Mesenchymal stem cell (in vitro differentiated cells and primary cell): ENCODE measurements at regions not wholly inside any gene's neighbourhood (a gene's known extent, or its start where the extent isn't known, plus 50 kb on each side); places are given as distances from the start of the nearest gene placed in this dataset.

ENCODE experiments used
- DNase-seq: peaks from one replicate; pipeline ENCODE4 v3.0.0-alpha.2; 2013
- H2AFZ ChIP-seq: one replicate; pipeline ENCODE4 v1.6.1; 2013; ENCODE audit warnings: low read depth, mild to moderate bottlenecking, control low read depth, inconsistent platforms, low read length, moderate library complexity
- H2AK5ac ChIP-seq: 2 replicates; pipeline ENCODE4 v1.6.1; 2013; ENCODE audit warnings: low read length, moderate library complexity, mild to moderate bottlenecking, inconsistent platforms; ENCODE audit not compliant: severe bottlenecking
- H2BK120ac ChIP-seq: one replicate; pipeline ENCODE4 v1.6.1; 2013; ENCODE audit warnings: low read depth, mild to moderate bottlenecking, inconsistent platforms, low read length, moderate library complexity
- H2BK12ac ChIP-seq, 2 experiments: one replicate each; pipeline ENCODE4 v1.6.1; 2013; ENCODE audit warnings: inconsistent platforms in 2 of 2, low read length in 2 of 2, mild to moderate bottlenecking in 2 of 2, moderate library complexity in 2 of 2, control low read depth in 1 of 2
- H2BK15ac ChIP-seq: one replicate; pipeline ENCODE4 v1.6.1; 2013; ENCODE audit warnings: mild to moderate bottlenecking, low read depth, inconsistent platforms; ENCODE audit not compliant: poor library complexity, severe bottlenecking
- H2BK5ac ChIP-seq: 2 replicates; pipeline ENCODE4 v1.6.1; 2013; ENCODE audit warnings: low read depth, mild to moderate bottlenecking, low read length, control low read depth, inconsistent platforms; ENCODE audit not compliant: poor library complexity, severe bottlenecking
- H3K14ac ChIP-seq, 2 experiments: one replicate each; pipeline ENCODE4 v1.6.1; 2013; ENCODE audit warnings: inconsistent platforms in 2 of 2, low read length in 2 of 2, control low read depth in 1 of 2, mild to moderate bottlenecking in 1 of 2, moderate library complexity in 1 of 2
- H3K18ac ChIP-seq, 2 experiments: one replicate each; pipeline ENCODE4 v1.6.1; 2013; ENCODE audit warnings: inconsistent platforms in 2 of 2, low read length in 2 of 2, control low read depth in 1 of 2, low read depth in 1 of 2, mild to moderate bottlenecking in 1 of 2
- H3K23ac ChIP-seq, 2 experiments: one replicate each; pipeline ENCODE4 v1.6.1; 2013; ENCODE audit warnings: inconsistent platforms in 2 of 2, low read length in 2 of 2, mild to moderate bottlenecking in 2 of 2, moderate library complexity in 2 of 2, control low read depth in 1 of 2
- H3K27ac ChIP-seq: 2 replicates; pipeline ENCODE4 v1.5.1; 2013; ENCODE audit warnings: mild to moderate bottlenecking, moderate library complexity, low read length, control low read depth, inconsistent platforms; ENCODE audit not compliant: poor library complexity, severe bottlenecking
- H3K27me3 ChIP-seq, 2 experiments: 2 replicates each; pipeline versions ENCODE4 v1.6.1 to v1.7.0; 2013; ENCODE audit warnings: low read length in 2 of 2, mild to moderate bottlenecking in 2 of 2, moderate library complexity in 2 of 2, control low read depth in 1 of 2, inconsistent platforms in 1 of 2; ENCODE audit not compliant: control insufficient read depth in 1 of 2, insufficient read depth in 1 of 2
- H3K36me3 ChIP-seq, 2 experiments: 2 replicates each; pipeline versions ENCODE4 v1.6.1 to v1.7.0; 2013; ENCODE audit warnings: low read length in 2 of 2, control low read depth in 1 of 2, inconsistent platforms in 1 of 2, low read depth in 1 of 2, mild to moderate bottlenecking in 1 of 2; ENCODE audit not compliant: insufficient read depth in 2 of 2, control insufficient read depth in 1 of 2
- H3K4ac ChIP-seq, 2 experiments: one replicate each; pipeline ENCODE4 v1.6.1; 2013; ENCODE audit warnings: inconsistent platforms in 2 of 2, low read length in 2 of 2, mild to moderate bottlenecking in 2 of 2, moderate library complexity in 2 of 2, control low read depth in 1 of 2, low read depth in 1 of 2
- H3K4me1 ChIP-seq: 2 replicates; pipeline ENCODE4 v1.6.1; 2013; ENCODE audit warnings: low read depth, low read length, control low read depth; ENCODE audit not compliant: control insufficient read depth, insufficient read depth
- H3K4me2 ChIP-seq: 2 replicates; pipeline ENCODE4 v1.6.1; 2013; ENCODE audit warnings: low read length, mild to moderate bottlenecking, inconsistent platforms; ENCODE audit not compliant: poor library complexity, severe bottlenecking
- H3K4me3 ChIP-seq, 2 experiments: 2 replicates each; pipeline versions ENCODE4 v1.5.1 to v1.7.0; 2013; ENCODE audit warnings: low read length in 2 of 2, mild to moderate bottlenecking in 2 of 2, control low read depth in 1 of 2, low read depth in 1 of 2; ENCODE audit not compliant: insufficient read depth in 1 of 2
- H3K79me1 ChIP-seq: replicated peaks from 2 replicates; pipeline ENCODE4 v1.6.1; 2013; ENCODE audit warnings: mild to moderate bottlenecking, control low read depth, low read length, inconsistent platforms; ENCODE audit not compliant: poor library complexity, severe bottlenecking
- H3K9ac ChIP-seq: 2 replicates; pipeline ENCODE4 v1.7.0; 2013; ENCODE audit warnings: mild to moderate bottlenecking, low read length, moderate library complexity
- H3K9me3 ChIP-seq: 2 replicates; pipeline ENCODE4 v1.7.0; 2013; ENCODE audit warnings: mild to moderate bottlenecking, low read length; ENCODE audit not compliant: control insufficient read depth
- H4K8ac ChIP-seq: one replicate; pipeline ENCODE4 v1.6.1; 2013; ENCODE audit warnings: inconsistent platforms, mild to moderate bottlenecking, low read length, moderate library complexity
- H4K91ac ChIP-seq: one replicate; pipeline ENCODE4 v1.6.1; 2013; ENCODE audit warnings: mild to moderate bottlenecking, low read length, inconsistent platforms
- WGBS: methylation state at CpG from one replicate; pipeline ENCODE4 v1.1.7; 2013; ENCODE audit warnings: mixed read lengths; 5-methylcytosine and 5-hydroxymethylcytosine counted together

GRCh38 chr4:62835631-62836030 is 1573.6 kb downstream of the TECRL start:
- WGBS = no CpG with 5 or more reads among the region's 2 CpGs

GRCh38 chr4:62822306-62822705 is 1586.9 kb downstream of the TECRL start:
- no peak overlapping the region for H4K8ac ChIP-seq
- H2BK5ac ChIP-seq = no peak overlapping the region
- DNase-seq = no peak
- no peak overlapping the region for H2BK12ac ChIP-seq
- no peak overlapping the region for H3K9ac ChIP-seq
- no peak overlapping the region for H2BK15ac ChIP-seq
- H3K27ac ChIP-seq = no peak overlapping the region
- peaks cover 7% of the 10 kb centered on the region for H3K9me3 ChIP-seq
- no CpG with 5 or more reads among the region's 1 CpG for WGBS
- no peak overlapping the region for H3K23ac ChIP-seq
- no peak overlapping the region for H4K91ac ChIP-seq
- no peak overlapping the region for H3K18ac ChIP-seq
- H2BK120ac ChIP-seq = no peak overlapping the region
- H3K4ac ChIP-seq = no peak overlapping the region
- no peak overlapping the region for H3K4me2 ChIP-seq
- no peaks in the 10 kb centered on the region for H3K27me3 ChIP-seq
- no peak overlapping the region for H2AK5ac ChIP-seq
- no peak overlapping the region for H3K14ac ChIP-seq
- no peak overlapping the region for H2AFZ ChIP-seq
- no peaks in the 10 kb centered on the region for H3K79me1 ChIP-seq
- H3K36me3 ChIP-seq = no peaks in the 10 kb centered on the region
- H3K4me3 ChIP-seq = no peak overlapping the region
- no peaks in the 10 kb centered on the region for H3K4me1 ChIP-seq

More at GRCh38 chr4:62835631-62836030, 1573.6 kb downstream of the TECRL start:
- Histone ChIP-seq H2AFZ (no peak overlapping the region), H3K4me2 (no peak overlapping the region), H2BK5ac (no peak overlapping the region), H2BK120ac (no peak overlapping the region), H3K79me1 (no peaks in the 10 kb centered on the region), H3K9me3 (peaks cover 6% of the 10 kb centered on the region), H2BK15ac (no peak overlapping the region), H3K36me3 (no peaks in the 10 kb centered on the region), H3K27me3 (no peaks in the 10 kb centered on the region), H3K23ac (no peak overlapping the region), H3K4me3 (no peak overlapping the region), H4K8ac (no peak overlapping the region), H3K27ac (no peak overlapping the region), H3K9ac (no peak overlapping the region), H4K91ac (no peak overlapping the region), H3K4ac (no peak overlapping the region), H2BK12ac (no peak overlapping the region), H2AK5ac (no peak overlapping the region), H3K18ac (no peak overlapping the region), H3K14ac (no peak overlapping the region), H3K4me1 (no peaks in the 10 kb centered on the region)
- no peak for DNase-seq

GRCh38 chr4:62816566-62816965 is 1592.7 kb downstream of the TECRL start:
- Histone ChIP-seq H4K8ac (no peak overlapping the region), H3K4me3 (no peak overlapping the region), H2BK12ac (no peak overlapping the region), H3K9me3 (peaks cover 4% of the 10 kb centered on the region), H2AFZ (no peak overlapping the region), H3K4ac (no peak overlapping the region), H3K4me2 (no peak overlapping the region), H2BK15ac (no peak overlapping the region), H3K18ac (no peak overlapping the region), H2BK5ac (no peak overlapping the region), H3K14ac (no peak overlapping the region), H2AK5ac (no peak overlapping the region), H2BK120ac (no peak overlapping the region), H3K4me1 (no peaks in the 10 kb centered on the region), H3K9ac (no peak overlapping the region), H4K91ac (no peak overlapping the region), H3K23ac (no peak overlapping the region), H3K27ac (no peak overlapping the region), H3K79me1 (no peaks in the 10 kb centered on the region), H3K36me3 (no peaks in the 10 kb centered on the region), H3K27me3 (no peaks in the 10 kb centered on the region)
- 94% methylated on average over 25 of the region's 25 CpGs for WGBS
- no peak for DNase-seq

GRCh38 chr4:62814510-62815047 is 1594.7 kb downstream of the TECRL start:
- H3K9me3 ChIP-seq = peaks cover 4% of the 10 kb centered on the region
- no peak overlapping the region for H2BK120ac ChIP-seq
- H3K18ac ChIP-seq = no peak overlapping the region
- H3K4me2 ChIP-seq = no peak overlapping the region
- H2BK12ac ChIP-seq = no peak overlapping the region
- H2AK5ac ChIP-seq = no peak overlapping the region
- H3K23ac ChIP-seq = no peak overlapping the region
- no peak overlapping the region for H3K9ac ChIP-seq
- no peak overlapping the region for H3K4me3 ChIP-seq
- H3K4ac ChIP-seq = no peak overlapping the region
- no peaks in the 10 kb centered on the region for H3K36me3 ChIP-seq
- H4K91ac ChIP-seq = no peak overlapping the region
- no peak overlapping the region for H2AFZ ChIP-seq
- no peak overlapping the region for H2BK15ac ChIP-seq
- no peak overlapping the region for H2BK5ac ChIP-seq
- no peaks in the 10 kb centered on the region for H3K79me1 ChIP-seq
- no peak overlapping the region for H4K8ac ChIP-seq
- 23% methylated on average over 2 of the region's 3 CpGs for WGBS
- no peak overlapping the region for H3K27ac ChIP-seq
- no peaks in the 10 kb centered on the region for H3K4me1 ChIP-seq
- no peak overlapping the region for H3K14ac ChIP-seq
- no peaks in the 10 kb centered on the region for H3K27me3 ChIP-seq
- no peak for DNase-seq
